ENCODE measurements at regions not wholly inside any gene's neighbourhood (a gene's known extent, or its start where the extent isn't known, plus 50 kb on each side); places are given as distances from the start of the nearest gene placed in this dataset.
A peak's percentile ranks its signal among the peaks of the same experiment; 100 is the strongest.

- DNase-seq (ENCODE audit: low read depth) = no peak
These were observed 152.7 kb upstream of the BMP2 start for GRCh38 chr20:6614836-6615235.

GRCh38 chr20:6613280-6613861, 154.1 kb upstream of the BMP2 start:
- no peak for DNase-seq (ENCODE audit: low read depth)

- no peak for DNase-seq (ENCODE audit: low read depth)
These were observed 154.9 kb upstream of the BMP2 start for GRCh38 chr20:6612606-6612923.

- DNase-seq (ENCODE audit: low read depth) = no peak
These were observed 155.4 kb upstream of the BMP2 start for GRCh38 chr20:6611911-6612605.

GRCh38 chr20:6606651-6607050, 160.8 kb upstream of the BMP2 start:
- DNase-seq (ENCODE audit: low read depth) = no peak

- DNase-seq (ENCODE audit: low read depth) = no peak
These were observed 162.2 kb upstream of the BMP2 start for GRCh38 chr20:6605055-6605935.

GRCh38 chr20:6604179-6604578, 163.3 kb upstream of the BMP2 start:
- DNase-seq (ENCODE audit: low read depth) = no peak

GRCh38 chr20:6599876-6600735, 167.4 kb upstream of the BMP2 start:
- no peak for DNase-seq (ENCODE audit: low read depth)

- DNase-seq (ENCODE audit: low read depth) = no peak
These were observed 171.8 kb upstream of the BMP2 start for GRCh38 chr20:6595704-6596103.

GRCh38 chr20:6590891-6591637, 176.4 kb upstream of the BMP2 start:
- DNase-seq (ENCODE audit: low read depth) = peak; percentile 60

GRCh38 chr20:6588296-6588695, 179.2 kb upstream of the BMP2 start:
- no peak for DNase-seq (ENCODE audit: low read depth)

- DNase-seq (ENCODE audit: low read depth) = peak; percentile 31
These were observed 184.2 kb upstream of the BMP2 start for GRCh38 chr20:6583134-6583738.

- DNase-seq (ENCODE audit: low read depth) = no peak
These were observed 185.0 kb upstream of the BMP2 start for GRCh38 chr20:6582449-6582848.

- DNase-seq (ENCODE audit: low read depth) = no peak
These were observed 187.0 kb upstream of the BMP2 start for GRCh38 chr20:6580486-6580885.

GRCh38 chr20:6579824-6580223, 187.7 kb upstream of the BMP2 start:
- DNase-seq (ENCODE audit: low read depth) = no peak

- DNase-seq (ENCODE audit: low read depth) = no peak
These were observed 188.1 kb upstream of the BMP2 start for GRCh38 chr20:6579417-6579816.

GRCh38 chr20:6577451-6577850, 190.0 kb upstream of the BMP2 start:
- no peak for DNase-seq (ENCODE audit: low read depth)

- no peak for DNase-seq (ENCODE audit: low read depth)
These were observed 190.8 kb upstream of the BMP2 start for GRCh38 chr20:6576726-6577125.

GRCh38 chr20:6575912-6576401, 191.5 kb upstream of the BMP2 start:
- no peak for DNase-seq (ENCODE audit: low read depth)

GRCh38 chr20:6566821-6567220, 200.7 kb upstream of the BMP2 start:
- DNase-seq (ENCODE audit: low read depth) = peak; percentile 87

- no peak for DNase-seq (ENCODE audit: low read depth)
These were observed 205.4 kb upstream of the BMP2 start for GRCh38 chr20:6562111-6562510.
